ENCODE measurements at regions not wholly inside any gene's neighbourhood (a gene's known extent, or its start where the extent isn't known, plus 50 kb on each side); places are given as distances from the start of the nearest gene placed in this dataset.
"Not testable (repeated sequence)": the region's sequence is repeated elsewhere in the genome, so short reads cannot be mapped to it uniquely, and the experiment has no call there.

- H3K4me1 Mint-ChIP-seq; H3K36me3 Mint-ChIP-seq (ENCODE audit: low read depth); H3K27ac Mint-ChIP-seq (ENCODE audit: unreplicated experiment); H3K4me3 Mint-ChIP-seq; H3K27me3 Mint-ChIP-seq (ENCODE audit: low read depth); DNase-seq (ENCODE audit: low read depth, low spot score): not testable (repeated sequence)
- H3K9me3 Mint-ChIP-seq: peaks cover 13% of the 10 kb centered on the region
Observed at GRCh38 chr10:38271031-38271430, 176.9 kb downstream of the ZNF37A start.

- H3K4me3 Mint-ChIP-seq; H3K9me3 Mint-ChIP-seq; DNase-seq (ENCODE audit: low read depth, low spot score); H3K4me1 Mint-ChIP-seq; H3K27ac Mint-ChIP-seq (ENCODE audit: unreplicated experiment); H3K27me3 Mint-ChIP-seq (ENCODE audit: low read depth); H3K36me3 Mint-ChIP-seq (ENCODE audit: low read depth): not testable (repeated sequence)
Observed at GRCh38 chr10:38274879-38275278, 180.7 kb downstream of the ZNF37A start.

GRCh38 chr10:38292560-38292959 lies 198.4 kb downstream of the ZNF37A start:
- H3K36me3 Mint-ChIP-seq (ENCODE audit: low read depth): not testable (repeated sequence)

GRCh38 chr10:38310111-38310510 lies 216.0 kb downstream of the ZNF37A start:
- not testable (repeated sequence) for H3K4me1 Mint-ChIP-seq; H3K4me3 Mint-ChIP-seq; H3K9me3 Mint-ChIP-seq; H3K36me3 Mint-ChIP-seq (ENCODE audit: low read depth); H3K27me3 Mint-ChIP-seq (ENCODE audit: low read depth); H3K27ac Mint-ChIP-seq (ENCODE audit: unreplicated experiment); DNase-seq (ENCODE audit: low read depth, low spot score)

More at GRCh38 chr10:38292560-38292959, 198.4 kb downstream of the ZNF37A start:
- H3K27me3 Mint-ChIP-seq (ENCODE audit: low read depth); DNase-seq (ENCODE audit: low read depth, low spot score); H3K27ac Mint-ChIP-seq (ENCODE audit: unreplicated experiment); H3K9me3 Mint-ChIP-seq; H3K4me1 Mint-ChIP-seq; H3K4me3 Mint-ChIP-seq: not testable (repeated sequence)

- H3K27ac Mint-ChIP-seq (ENCODE audit: unreplicated experiment); H3K9me3 Mint-ChIP-seq; H3K4me1 Mint-ChIP-seq; H3K36me3 Mint-ChIP-seq (ENCODE audit: low read depth); H3K4me3 Mint-ChIP-seq; DNase-seq (ENCODE audit: low read depth, low spot score); H3K27me3 Mint-ChIP-seq (ENCODE audit: low read depth): not testable (repeated sequence)
Observed at GRCh38 chr10:38315090-38315805, 221.1 kb downstream of the ZNF37A start.

GRCh38 chr10:38321393-38321792 lies 227.3 kb downstream of the ZNF37A start:
- H3K4me3 Mint-ChIP-seq; H3K27ac Mint-ChIP-seq (ENCODE audit: unreplicated experiment); H3K36me3 Mint-ChIP-seq (ENCODE audit: low read depth); DNase-seq (ENCODE audit: low read depth, low spot score); H3K27me3 Mint-ChIP-seq (ENCODE audit: low read depth); H3K4me1 Mint-ChIP-seq: not testable (repeated sequence)
- peaks cover 18% of the 10 kb centered on the region for H3K9me3 Mint-ChIP-seq

GRCh38 chr10:38330306-38330705 lies 236.2 kb downstream of the ZNF37A start:
- H3K36me3 Mint-ChIP-seq (ENCODE audit: low read depth): not testable (repeated sequence)

GRCh38 chr10:38331106-38331505 lies 237.0 kb downstream of the ZNF37A start:
- H3K9me3 Mint-ChIP-seq; DNase-seq (ENCODE audit: low read depth, low spot score); H3K27ac Mint-ChIP-seq (ENCODE audit: unreplicated experiment); H3K4me1 Mint-ChIP-seq; H3K36me3 Mint-ChIP-seq (ENCODE audit: low read depth); H3K4me3 Mint-ChIP-seq; H3K27me3 Mint-ChIP-seq (ENCODE audit: low read depth): not testable (repeated sequence)

More at GRCh38 chr10:38330306-38330705, 236.2 kb downstream of the ZNF37A start:
- not testable (repeated sequence) for H3K4me1 Mint-ChIP-seq; H3K27ac Mint-ChIP-seq (ENCODE audit: unreplicated experiment); DNase-seq (ENCODE audit: low read depth, low spot score); H3K27me3 Mint-ChIP-seq (ENCODE audit: low read depth); H3K4me3 Mint-ChIP-seq; H3K9me3 Mint-ChIP-seq

GRCh38 chr10:38333699-38334098 lies 239.6 kb downstream of the ZNF37A start:
- not testable (repeated sequence) for H3K9me3 Mint-ChIP-seq

GRCh38 chr10:38350645-38351044 lies 256.5 kb downstream of the ZNF37A start:
- H3K9me3 Mint-ChIP-seq: peaks cover 21% of the 10 kb centered on the region
- not testable (repeated sequence) for H3K27ac Mint-ChIP-seq (ENCODE audit: unreplicated experiment); DNase-seq (ENCODE audit: low read depth, low spot score); H3K36me3 Mint-ChIP-seq (ENCODE audit: low read depth); H3K27me3 Mint-ChIP-seq (ENCODE audit: low read depth); H3K4me3 Mint-ChIP-seq; H3K4me1 Mint-ChIP-seq

More at GRCh38 chr10:38333699-38334098, 239.6 kb downstream of the ZNF37A start:
- not testable (repeated sequence) for H3K4me3 Mint-ChIP-seq; H3K36me3 Mint-ChIP-seq (ENCODE audit: low read depth); H3K27me3 Mint-ChIP-seq (ENCODE audit: low read depth); DNase-seq (ENCODE audit: low read depth, low spot score); H3K27ac Mint-ChIP-seq (ENCODE audit: unreplicated experiment); H3K4me1 Mint-ChIP-seq

- H3K27me3 Mint-ChIP-seq (ENCODE audit: low read depth); H3K9me3 Mint-ChIP-seq; DNase-seq (ENCODE audit: low read depth, low spot score); H3K27ac Mint-ChIP-seq (ENCODE audit: unreplicated experiment); H3K36me3 Mint-ChIP-seq (ENCODE audit: low read depth); H3K4me3 Mint-ChIP-seq; H3K4me1 Mint-ChIP-seq: not testable (repeated sequence)
Observed at GRCh38 chr10:38354410-38354809, 260.3 kb downstream of the ZNF37A start.

- peak; percentile 40 for DNase-seq (ENCODE audit: low read depth, low spot score)
- H3K27me3 Mint-ChIP-seq (ENCODE audit: low read depth): not testable (repeated sequence)
Observed at GRCh38 chr10:38355911-38356526, 261.9 kb downstream of the ZNF37A start.

GRCh38 chr10:38356527-38356926 lies 262.4 kb downstream of the ZNF37A start:
- Mint-ChIP-seq H3K4me3 (peak overlapping the region; percentile 92), H3K27ac (ENCODE audit: unreplicated experiment) (peak overlapping the region; percentile 95)
- H3K27me3 Mint-ChIP-seq (ENCODE audit: low read depth); DNase-seq (ENCODE audit: low read depth, low spot score); H3K4me1 Mint-ChIP-seq; H3K9me3 Mint-ChIP-seq; H3K36me3 Mint-ChIP-seq (ENCODE audit: low read depth): not testable (repeated sequence)

More at GRCh38 chr10:38355911-38356526, 261.9 kb downstream of the ZNF37A start:
- not testable (repeated sequence) for H3K9me3 Mint-ChIP-seq; H3K36me3 Mint-ChIP-seq (ENCODE audit: low read depth); H3K4me1 Mint-ChIP-seq
- peak overlapping the region; percentile 95 for H3K27ac Mint-ChIP-seq (ENCODE audit: unreplicated experiment)
- peak overlapping the region; percentile 92 for H3K4me3 Mint-ChIP-seq

GRCh38 chr10:38362514-38362913 lies 268.4 kb downstream of the ZNF37A start:
- H3K4me1 Mint-ChIP-seq; H3K9me3 Mint-ChIP-seq; H3K27ac Mint-ChIP-seq (ENCODE audit: unreplicated experiment); DNase-seq (ENCODE audit: low read depth, low spot score); H3K27me3 Mint-ChIP-seq (ENCODE audit: low read depth); H3K4me3 Mint-ChIP-seq; H3K36me3 Mint-ChIP-seq (ENCODE audit: low read depth): not testable (repeated sequence)

Data from neural crest cell (in vitro differentiated cells).